ENCODE measurements at regions not wholly inside any gene's neighbourhood (a gene's known extent, or its start where the extent isn't known, plus 50 kb on each side); places are given as distances from the start of the nearest gene placed in this dataset.
A peak's percentile ranks its signal among the peaks of the same experiment; 100 is the strongest.

GRCh38 chr2:215617060-215617824 is 181.4 kb upstream of the FN1 start (continued):
- TF ChIP-seq NR2F2 (IDR thresholded peaks at IDR 0.05; ENCODE audit: borderline replicate concordance, low read depth) (peak; percentile 94), ZNF441 (CRISPR knock-in tag; IDR thresholded peaks at IDR 0.05; ENCODE audit: borderline replicate concordance) (no peak), ZNF124 (CRISPR knock-in tag; IDR thresholded peaks at IDR 0.05) (peak; percentile 66), TOPORS (CRISPR knock-in tag; IDR thresholded peaks at IDR 0.05) (peak; percentile 57; the same call in 1 of the 2 replicates), TRIM22 (IDR thresholded peaks at IDR 0.05) (no peak), ZNF484 (CRISPR knock-in tag; IDR thresholded peaks at IDR 0.05; ENCODE audit: borderline replicate concordance, low read depth) (no peak), ZNF335 (CRISPR knock-in tag; IDR thresholded peaks at IDR 0.05) (no peak), HCFC1 (IDR thresholded peaks at IDR 0.05; ENCODE audit: low read depth, low read length) (no peak), PHF21A (CRISPR knock-in tag; IDR thresholded peaks at IDR 0.05) (peak; percentile 89), ZNF574 (CRISPR knock-in tag; IDR thresholded peaks at IDR 0.05) (peak; percentile 40; the same call in 1 of the 2 replicates), NR2F1 (CRISPR knock-in tag; IDR thresholded peaks at IDR 0.05) (peak in 1 of 2 experiments; percentile 42; a peak in 1 of 4 replicates), ZSCAN20 (CRISPR knock-in tag; IDR thresholded peaks at IDR 0.05; ENCODE audit: borderline replicate concordance) (0 out of 2 replicates have a peak, but pooled peaks have one; percentile 50), BCL3 (CRISPR knock-in tag; IDR thresholded peaks at IDR 0.05) (no peak), ZBTB44 (CRISPR knock-in tag; IDR thresholded peaks at IDR 0.05) (no peak), SOX5 (CRISPR knock-in tag; IDR thresholded peaks at IDR 0.05; ENCODE audit: borderline replicate concordance) (peak; percentile 98), ZNF431 (CRISPR knock-in tag; IDR thresholded peaks at IDR 0.05; ENCODE audit: borderline replicate concordance, low read depth) (peak; percentile 51; the same call in 1 of the 2 replicates), SRF (IDR thresholded peaks at IDR 0.05; ENCODE audit: low read depth, low read length) (peak; percentile 30; the same call in 1 of the 2 replicates), XBP1 (CRISPR knock-in tag; IDR thresholded peaks at IDR 0.05) (no peak)
- TF ChIP-seq, protein P1, sequence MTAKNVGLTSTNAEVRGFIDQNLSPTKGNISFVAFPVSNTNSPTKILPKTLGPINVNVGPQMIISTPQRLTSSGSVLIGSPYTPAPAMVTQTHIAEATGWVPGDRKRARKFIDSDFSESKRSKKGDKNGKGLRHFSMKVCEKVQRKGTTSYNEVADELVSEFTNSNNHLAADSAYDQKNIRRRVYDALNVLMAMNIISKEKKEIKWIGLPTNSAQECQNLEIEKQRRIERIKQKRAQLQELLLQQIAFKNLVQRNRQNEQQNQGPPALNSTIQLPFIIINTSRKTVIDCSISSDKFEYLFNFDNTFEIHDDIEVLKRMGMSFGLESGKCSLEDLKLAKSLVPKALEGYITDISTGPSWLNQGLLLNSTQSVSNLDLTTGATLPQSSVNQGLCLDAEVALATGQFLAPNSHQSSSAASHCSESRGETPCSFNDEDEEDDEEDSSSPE (CRISPR knock-in tag; IDR thresholded peaks at IDR 0.05) = peak; percentile 68

All from HepG2 (cell line).